T47D (cell line): ENCODE measurements at regions not wholly inside any gene's neighbourhood (a gene's known extent, or its start where the extent isn't known, plus 50 kb on each side); places are given as distances from the start of the nearest gene placed in this dataset.

ENCODE experiments used
- DNase-seq, 2 experiments: peaks; one replicate each; pipeline versions ENCODE4 v3.0.0 to v3.0.0-alpha.2; 2011 to 2012; ENCODE audit warnings: low read depth in 1 of 2, low spot score in 1 of 2
- JUND ChIP-seq: IDR thresholded peaks from 2 replicates; pipeline ENCODE4 v1.6.1; 2012; ENCODE audit warnings: low read depth
- in situ Hi-C: cut with HindIII; loops from 2 replicates; pipeline ENCODE4 v1.10.0; 2016; ENCODE audit warnings: low sequenced_read_pairs, low pct_unique_long_range_greater_than_20kb

- in situ Hi-C loops: no loop called here
- no peak for DNase-seq
- TF ChIP-seq JUND: no peak
These were observed 234.0 kb upstream of the CXCL12 start for GRCh38 chr10:44618910-44619309.

GRCh38 chr10:44619521-44619920 lies 234.6 kb upstream of the CXCL12 start:
- in situ Hi-C loops: no loop called here
- no peak for DNase-seq
- TF ChIP-seq JUND: no peak

- in situ Hi-C loops: no loop called here
- DNase-seq: no peak
- no peak for TF ChIP-seq JUND
These were observed 235.1 kb upstream of the CXCL12 start for GRCh38 chr10:44619975-44620374.

- peak in 1 of 2 experiments; percentile 23 for DNase-seq
These were observed 242.9 kb upstream of the CXCL12 start for GRCh38 chr10:44627591-44628354.

GRCh38 chr10:44628921-44629320 lies 244.0 kb upstream of the CXCL12 start:
- no peak for TF ChIP-seq JUND
- no peak for DNase-seq
- in situ Hi-C loops: no loop called here

More at GRCh38 chr10:44627591-44628354, 242.9 kb upstream of the CXCL12 start:
- no peak for TF ChIP-seq JUND
- in situ Hi-C loops: no loop called here

- no peak for DNase-seq
- TF ChIP-seq JUND: no peak
- in situ Hi-C loops: no loop called here
These were observed 250.3 kb upstream of the CXCL12 start for GRCh38 chr10:44635176-44635575.

- in situ Hi-C loops: no loop called here
- no peak for TF ChIP-seq JUND
These were observed 251.7 kb upstream of the CXCL12 start for GRCh38 chr10:44636625-44637024.

GRCh38 chr10:44640429-44640828 lies 255.5 kb upstream of the CXCL12 start:
- in situ Hi-C loops: no loop called here
- DNase-seq: no peak
- no peak for TF ChIP-seq JUND

More at GRCh38 chr10:44636625-44637024, 251.7 kb upstream of the CXCL12 start:
- DNase-seq: peak in 1 of 2 experiments; percentile 74

- in situ Hi-C loops: no loop called here
- no peak for TF ChIP-seq JUND
- no peak for DNase-seq
These were observed 262.6 kb upstream of the CXCL12 start for GRCh38 chr10:44647473-44647872.

GRCh38 chr10:44647877-44648542 lies 263.1 kb upstream of the CXCL12 start:
- in situ Hi-C loops: no loop called here
- no peak for DNase-seq
- TF ChIP-seq JUND: no peak

- no peak for TF ChIP-seq JUND
- no peak for DNase-seq
- in situ Hi-C loops: no loop called here
These were observed 260.2 kb upstream of the TMEM72 start for GRCh38 chr10:44650691-44651661.

GRCh38 chr10:44651834-44652233 lies 259.3 kb upstream of the TMEM72 start:
- TF ChIP-seq JUND: no peak
- in situ Hi-C loops: no loop called here
- DNase-seq: no peak
